ENCODE measurements at regions not wholly inside any gene's neighbourhood (a gene's known extent, or its start where the extent isn't known, plus 50 kb on each side); places are given as distances from the start of the nearest gene placed in this dataset.

GRCh38 chr2:186947516-186947915, 98.5 kb upstream of the ZSWIM2 start:
- TF ChIP-seq, protein P1, sequence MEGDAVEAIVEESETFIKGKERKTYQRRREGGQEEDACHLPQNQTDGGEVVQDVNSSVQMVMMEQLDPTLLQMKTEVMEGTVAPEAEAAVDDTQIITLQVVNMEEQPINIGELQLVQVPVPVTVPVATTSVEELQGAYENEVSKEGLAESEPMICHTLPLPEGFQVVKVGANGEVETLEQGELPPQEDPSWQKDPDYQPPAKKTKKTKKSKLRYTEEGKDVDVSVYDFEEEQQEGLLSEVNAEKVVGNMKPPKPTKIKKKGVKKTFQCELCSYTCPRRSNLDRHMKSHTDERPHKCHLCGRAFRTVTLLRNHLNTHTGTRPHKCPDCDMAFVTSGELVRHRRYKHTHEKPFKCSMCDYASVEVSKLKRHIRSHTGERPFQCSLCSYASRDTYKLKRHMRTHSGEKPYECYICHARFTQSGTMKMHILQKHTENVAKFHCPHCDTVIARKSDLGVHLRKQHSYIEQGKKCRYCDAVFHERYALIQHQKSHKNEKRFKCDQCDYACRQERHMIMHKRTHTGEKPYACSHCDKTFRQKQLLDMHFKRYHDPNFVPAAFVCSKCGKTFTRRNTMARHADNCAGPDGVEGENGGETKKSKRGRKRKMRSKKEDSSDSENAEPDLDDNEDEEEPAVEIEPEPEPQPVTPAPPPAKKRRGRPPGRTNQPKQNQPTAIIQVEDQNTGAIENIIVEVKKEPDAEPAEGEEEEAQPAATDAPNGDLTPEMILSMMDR (IDR thresholded peaks at IDR 0.05; ENCODE audit: insufficient read depth, low read depth, low read length) = no peak

DNA sequence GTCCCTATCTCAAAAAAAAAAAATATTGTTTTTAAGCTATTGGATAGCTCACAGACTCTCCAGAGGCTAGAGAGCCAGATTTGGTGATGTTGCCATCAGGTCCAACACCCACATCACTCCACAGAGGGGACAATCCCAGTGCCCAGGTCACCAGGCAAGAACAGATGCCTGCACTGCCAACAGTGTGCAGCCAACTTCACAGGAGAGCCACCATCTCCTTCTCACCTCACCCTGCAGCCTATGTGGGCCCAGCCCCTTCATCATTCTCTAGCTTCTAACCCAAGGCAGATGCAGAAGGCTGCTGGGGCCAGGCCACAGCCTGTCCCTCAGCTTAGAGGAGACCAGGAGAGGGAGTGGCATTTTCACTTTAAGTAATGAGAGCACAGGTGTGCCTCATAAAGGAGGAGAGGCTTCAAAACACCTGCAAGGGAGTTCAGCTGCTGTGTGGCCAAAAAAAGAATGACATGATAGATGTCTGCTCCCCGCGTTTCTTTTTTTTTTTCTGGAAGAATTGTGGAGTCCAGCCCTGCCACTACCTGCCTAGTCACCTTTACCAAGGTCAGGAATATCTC, 98.0 kb upstream of the ZSWIM2 start:
- DNase-seq (ENCODE audit: low read depth) = no peak
- H3K4me3 ChIP-seq (ENCODE audit: low read depth, low read length) = no peak overlapping the region
- TF ChIP-seq, protein P1 (IDR thresholded peaks at IDR 0.05; ENCODE audit: insufficient read depth, low read depth, low read length) = no peak

More at GRCh38 chr2:186947516-186947915, 98.5 kb upstream of the ZSWIM2 start:
- DNase-seq (ENCODE audit: low read depth) = no peak
- no peak overlapping the region for H3K4me3 ChIP-seq (ENCODE audit: low read depth, low read length)

DNA sequence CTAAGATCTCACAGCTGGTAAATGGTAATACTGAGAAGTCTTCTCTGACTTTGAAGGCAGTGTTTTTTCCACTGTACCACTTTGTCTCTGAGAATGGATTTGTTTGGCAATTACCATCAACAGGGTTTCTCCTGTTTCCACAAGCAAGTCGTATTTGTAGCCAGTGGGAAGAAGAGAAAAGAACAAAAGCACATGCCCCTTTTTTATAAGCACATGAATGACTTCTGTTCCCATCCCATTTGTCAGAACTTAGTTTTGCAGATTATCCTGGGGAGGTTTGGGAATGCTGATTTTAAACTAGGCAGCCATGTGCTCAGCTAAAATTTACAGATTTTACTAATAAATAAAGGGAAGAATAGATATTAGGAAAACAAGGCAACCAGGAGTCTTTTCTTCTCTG, 92.9 kb upstream of the ZSWIM2 start:
- H3K4me3 ChIP-seq (ENCODE audit: low read depth, low read length) = no peak overlapping the region
- TF ChIP-seq, protein P1 (IDR thresholded peaks at IDR 0.05; ENCODE audit: insufficient read depth, low read depth, low read length) = no peak
- no peak for DNase-seq (ENCODE audit: low read depth)

GRCh38 chr2:186940463-186940862, 91.5 kb upstream of the ZSWIM2 start:
- DNase-seq (ENCODE audit: low read depth) = no peak
- no peak overlapping the region for H3K4me3 ChIP-seq (ENCODE audit: low read depth, low read length)
- TF ChIP-seq, protein P1 (IDR thresholded peaks at IDR 0.05; ENCODE audit: insufficient read depth, low read depth, low read length) = no peak

GRCh38 chr2:186934420-186934819, 85.5 kb upstream of the ZSWIM2 start:
- TF ChIP-seq, protein P1 (IDR thresholded peaks at IDR 0.05; ENCODE audit: insufficient read depth, low read depth, low read length) = no peak
- no peak for DNase-seq (ENCODE audit: low read depth)
- no peak overlapping the region for H3K4me3 ChIP-seq (ENCODE audit: low read depth, low read length)

DNA sequence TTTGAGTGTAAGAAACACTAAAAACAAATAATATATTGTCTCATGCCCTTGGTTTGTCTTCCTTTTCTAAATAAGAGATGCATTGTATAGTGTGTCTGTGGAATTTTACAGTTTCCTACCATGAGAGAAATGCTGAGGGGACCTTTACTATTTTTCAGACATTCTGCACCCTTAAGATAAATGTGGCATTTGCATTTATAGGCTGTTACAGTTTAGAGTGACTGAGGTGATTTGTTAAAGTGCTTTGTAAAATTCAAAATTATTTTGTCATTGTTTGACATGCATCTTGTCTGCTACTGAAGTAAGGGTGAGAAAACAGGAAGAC, 78.9 kb upstream of the ZSWIM2 start:
- no peak for DNase-seq (ENCODE audit: low read depth)
- TF ChIP-seq, protein P1 (IDR thresholded peaks at IDR 0.05; ENCODE audit: insufficient read depth, low read depth, low read length) = no peak
- H3K4me3 ChIP-seq (ENCODE audit: low read depth, low read length) = no peak overlapping the region

DNA sequence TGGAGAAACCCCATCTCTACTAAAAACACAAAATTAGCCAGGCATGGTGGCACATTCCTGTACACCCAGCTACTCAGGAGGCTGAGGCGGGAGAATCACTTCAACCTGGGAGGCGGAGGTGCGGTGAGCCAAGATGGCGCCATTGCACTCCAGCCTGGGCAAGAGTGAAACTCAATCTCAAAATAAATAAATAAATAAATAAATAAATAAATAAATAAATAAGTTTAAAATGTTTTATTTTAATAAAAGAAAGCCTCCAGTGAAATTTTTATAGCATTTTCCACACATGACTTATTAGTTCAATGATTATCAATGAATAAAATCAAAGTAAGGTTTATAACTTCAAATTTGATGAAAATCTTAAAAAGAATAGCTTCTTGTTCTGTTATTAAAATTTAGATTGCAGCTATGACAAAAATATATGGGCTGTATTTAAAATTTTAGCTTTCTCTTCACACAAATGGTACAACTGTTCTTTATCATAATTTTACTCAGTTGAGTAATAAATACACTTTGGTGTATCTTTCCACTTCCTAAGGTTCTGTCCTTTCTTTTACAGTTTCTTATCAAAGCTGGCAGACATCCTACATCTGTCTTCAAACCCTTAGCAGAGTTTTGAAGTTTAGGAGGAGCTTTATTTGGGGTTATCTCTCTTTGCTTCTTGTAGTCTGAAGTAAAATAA, 78.4 kb upstream of the ZSWIM2 start:
- H3K4me3 ChIP-seq (ENCODE audit: low read depth, low read length) = no peak overlapping the region
- TF ChIP-seq, protein P1 (IDR thresholded peaks at IDR 0.05; ENCODE audit: insufficient read depth, low read depth, low read length) = no peak
- DNase-seq (ENCODE audit: low read depth) = no peak
